ENCODE measurements at regions not wholly inside any gene's neighbourhood (a gene's known extent, or its start where the extent isn't known, plus 50 kb on each side); places are given as distances from the start of the nearest gene placed in this dataset.
"Not testable (repeated sequence)": the region's sequence is repeated elsewhere in the genome, so short reads cannot be mapped to it uniquely, and the experiment has no call there.

DNA sequence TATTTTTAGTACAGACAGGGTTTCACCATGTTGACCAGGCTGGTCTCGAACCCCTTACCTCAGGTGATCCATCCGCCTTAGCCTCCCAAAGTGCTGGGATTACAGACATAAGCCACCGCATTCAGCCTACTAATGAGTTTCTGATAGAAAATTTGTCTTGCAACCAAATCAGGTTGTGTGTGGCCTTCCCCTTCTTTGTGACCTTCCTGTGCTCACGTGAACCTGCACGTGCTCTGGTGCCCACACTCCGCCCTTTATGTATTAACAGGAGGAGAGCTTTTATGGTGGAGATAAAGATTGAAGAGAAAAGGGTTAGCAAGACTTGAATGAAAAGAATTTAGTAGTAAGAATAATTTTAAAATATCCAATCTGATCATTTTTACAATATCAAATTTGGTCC lies 343.5 kb upstream of the TMEM132C start:
- DNase-seq = no peak

DNA sequence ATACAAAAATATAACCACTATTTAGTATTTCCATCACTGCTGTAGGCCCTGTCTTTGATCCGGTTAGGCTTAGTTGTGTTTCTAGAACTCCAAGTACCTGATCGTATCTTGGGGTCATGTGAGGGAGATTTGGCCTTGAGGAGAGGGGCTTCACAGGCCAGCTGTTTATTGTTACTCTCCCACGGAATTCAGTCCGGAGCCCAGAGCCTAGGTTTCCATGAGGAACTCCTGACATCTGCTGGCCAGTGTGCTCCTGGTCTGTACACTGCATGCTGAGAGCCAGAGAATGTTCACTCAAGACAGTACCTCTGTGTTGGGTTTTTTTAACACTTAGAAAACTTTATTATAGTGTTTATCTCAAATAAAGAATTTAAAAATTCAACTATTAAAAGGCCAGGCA lies 341.0 kb upstream of the TMEM132C start:
- DNase-seq = peak; percentile 29

DNA sequence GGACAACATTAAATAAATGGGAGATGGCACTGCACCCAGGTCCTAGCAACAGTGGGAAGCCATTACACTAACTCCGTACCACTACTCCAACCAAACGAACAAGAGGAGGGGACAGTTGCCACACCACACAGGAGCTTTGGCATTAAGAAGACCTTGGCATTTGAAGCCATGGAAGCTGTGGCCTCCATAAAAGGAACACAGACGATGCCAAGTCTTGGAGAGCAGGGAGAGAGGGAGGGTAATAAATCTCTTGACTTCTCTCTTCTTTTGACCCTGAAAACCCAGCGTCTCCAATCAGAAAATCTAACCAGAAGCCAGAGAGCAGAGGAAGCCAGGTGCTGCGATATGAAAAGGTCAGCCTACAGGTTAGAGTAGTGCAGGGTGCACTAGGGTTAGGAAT lies 338.8 kb upstream of the TMEM132C start:
- no peak for DNase-seq

DNA sequence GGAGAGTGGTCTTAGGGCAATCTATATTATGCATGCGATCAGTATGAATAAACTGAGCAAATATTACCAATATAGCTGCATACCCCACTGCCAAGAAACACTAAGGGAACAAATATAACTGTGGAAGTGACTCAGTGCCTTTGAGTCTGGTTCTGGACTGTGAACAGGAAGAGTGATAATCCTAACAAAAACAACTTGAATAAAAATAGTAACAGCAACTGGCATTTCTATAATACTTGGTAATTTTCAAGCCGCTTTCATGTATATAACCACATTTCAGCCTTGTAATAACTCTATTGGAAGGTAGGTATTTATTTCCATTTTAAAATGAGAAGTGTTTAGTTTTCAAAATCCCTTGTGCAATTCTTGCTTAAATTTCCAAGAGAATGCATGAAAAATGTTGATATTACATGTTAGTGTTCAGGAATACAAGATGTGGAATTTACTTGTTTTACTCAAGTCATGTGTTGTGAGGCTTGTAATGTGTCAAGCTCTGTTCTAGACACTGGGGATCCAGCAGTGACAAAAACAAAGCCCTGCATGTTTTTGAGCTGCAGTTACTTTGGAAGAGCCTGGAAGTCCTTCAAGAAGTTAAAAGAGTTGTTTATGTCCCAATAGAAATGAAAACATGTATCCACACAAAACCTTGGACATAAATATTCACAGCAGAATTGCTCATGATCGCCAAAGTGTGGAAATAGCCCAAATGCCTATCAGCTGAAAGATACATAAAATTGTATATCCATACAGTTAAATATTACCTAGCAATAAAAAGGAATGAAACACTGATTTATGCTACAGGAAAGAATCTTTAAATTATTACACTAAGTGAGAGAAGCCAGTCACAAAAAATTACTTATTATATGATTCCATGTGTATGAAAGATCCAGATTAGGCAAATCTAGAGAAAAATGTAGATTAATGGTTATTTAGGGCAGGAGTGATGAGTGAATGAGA lies 338.1 kb upstream of the TMEM132C start:
- no peak for DNase-seq

DNA sequence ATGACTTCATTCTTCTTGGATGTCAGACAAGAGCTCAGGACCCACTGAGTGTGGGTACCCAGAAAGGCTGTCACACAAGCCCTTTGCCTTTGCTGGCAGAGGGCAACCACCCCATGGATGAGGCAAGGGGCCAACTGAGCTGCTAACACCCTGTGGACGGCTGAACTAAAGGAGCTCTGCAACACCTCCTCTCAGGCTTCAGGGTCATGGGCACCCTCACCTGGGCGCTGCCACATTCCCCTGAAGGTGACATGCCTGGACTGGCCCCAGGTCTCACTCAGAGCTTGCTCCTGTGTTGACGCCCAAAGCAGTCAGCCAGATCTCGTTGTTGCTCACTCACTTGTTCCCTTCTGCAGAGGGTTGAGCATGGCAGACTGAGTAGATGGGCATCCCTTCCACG lies 336.8 kb upstream of the TMEM132C start:
- DNase-seq = no peak

DNA sequence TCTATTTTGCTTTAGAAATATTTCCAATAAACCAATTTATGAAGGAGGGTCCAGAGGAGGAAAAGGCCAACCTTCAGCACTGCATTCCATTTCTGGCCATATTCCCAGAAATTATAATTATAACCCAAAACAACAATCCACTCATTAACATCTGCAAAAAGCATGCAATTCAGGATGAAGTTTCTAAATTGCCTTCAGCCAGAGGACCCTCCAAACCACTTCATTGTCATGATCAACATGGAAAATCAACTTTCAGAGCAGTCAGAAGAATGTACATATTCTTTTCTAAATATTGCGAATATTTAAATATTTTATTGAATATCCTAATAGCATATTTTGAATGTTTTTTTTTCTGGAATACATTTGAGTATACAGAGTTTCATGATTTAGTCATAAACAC lies 332.6 kb upstream of the TMEM132C start:
- no peak for DNase-seq

DNA sequence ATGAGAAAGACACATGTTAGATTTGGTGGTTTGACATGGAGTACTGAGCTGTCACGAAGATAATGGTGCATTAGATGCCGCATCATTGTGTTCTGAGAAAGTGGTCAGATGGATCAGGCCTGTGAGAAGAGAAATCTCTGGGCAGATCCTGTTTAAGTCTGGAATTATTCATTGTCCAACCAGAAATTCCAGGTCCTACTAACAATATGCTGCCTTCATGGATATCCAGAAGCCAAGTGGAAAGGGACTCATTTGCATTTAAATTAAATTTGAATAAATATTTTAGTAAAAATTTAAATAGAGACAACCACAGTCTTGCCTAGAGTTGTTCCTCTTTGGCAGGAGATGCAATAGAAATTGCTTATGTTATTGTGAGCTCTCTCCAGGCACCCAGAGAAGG lies 330.5 kb upstream of the TMEM132C start:
- no peak for DNase-seq

DNA sequence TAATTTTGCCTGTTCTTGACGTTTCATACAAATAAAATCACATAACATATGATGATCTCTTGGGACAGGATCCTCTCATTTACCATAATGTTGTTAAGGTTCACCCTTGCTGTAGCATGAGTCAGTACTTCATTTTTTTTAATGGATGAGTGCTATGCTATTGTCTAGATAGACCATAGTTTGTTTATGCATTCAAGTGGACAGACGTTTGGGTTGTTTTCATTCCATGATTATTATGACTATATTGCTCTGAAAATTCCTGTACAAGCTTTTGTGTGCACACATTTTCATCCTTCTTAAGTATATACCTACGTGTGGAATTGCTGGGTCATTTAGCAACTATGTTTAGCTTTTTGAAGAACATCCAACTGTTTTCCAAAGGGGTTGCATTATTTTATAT lies 325.6 kb upstream of the TMEM132C start:
- no peak for DNase-seq

DNA sequence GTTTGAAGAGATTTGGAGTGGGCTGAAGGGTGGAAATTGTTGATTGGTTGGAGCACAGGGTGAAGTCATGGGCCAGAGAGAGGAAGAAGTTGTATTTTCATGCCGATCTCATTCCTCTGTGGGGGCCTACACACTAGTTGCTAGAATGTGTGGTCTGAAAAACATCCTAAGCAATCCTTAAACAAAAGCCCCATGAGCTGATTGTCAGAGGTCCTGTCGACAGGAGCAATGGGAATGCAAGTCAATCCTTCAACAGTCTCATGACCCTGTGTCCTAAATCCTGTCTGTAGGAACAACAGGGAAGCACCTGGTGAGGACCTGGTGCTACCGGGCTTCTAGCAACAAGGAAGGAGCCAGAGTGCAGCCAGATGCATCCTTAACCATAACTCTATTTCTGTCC lies 324.0 kb upstream of the TMEM132C start:
- DNase-seq = no peak

DNA sequence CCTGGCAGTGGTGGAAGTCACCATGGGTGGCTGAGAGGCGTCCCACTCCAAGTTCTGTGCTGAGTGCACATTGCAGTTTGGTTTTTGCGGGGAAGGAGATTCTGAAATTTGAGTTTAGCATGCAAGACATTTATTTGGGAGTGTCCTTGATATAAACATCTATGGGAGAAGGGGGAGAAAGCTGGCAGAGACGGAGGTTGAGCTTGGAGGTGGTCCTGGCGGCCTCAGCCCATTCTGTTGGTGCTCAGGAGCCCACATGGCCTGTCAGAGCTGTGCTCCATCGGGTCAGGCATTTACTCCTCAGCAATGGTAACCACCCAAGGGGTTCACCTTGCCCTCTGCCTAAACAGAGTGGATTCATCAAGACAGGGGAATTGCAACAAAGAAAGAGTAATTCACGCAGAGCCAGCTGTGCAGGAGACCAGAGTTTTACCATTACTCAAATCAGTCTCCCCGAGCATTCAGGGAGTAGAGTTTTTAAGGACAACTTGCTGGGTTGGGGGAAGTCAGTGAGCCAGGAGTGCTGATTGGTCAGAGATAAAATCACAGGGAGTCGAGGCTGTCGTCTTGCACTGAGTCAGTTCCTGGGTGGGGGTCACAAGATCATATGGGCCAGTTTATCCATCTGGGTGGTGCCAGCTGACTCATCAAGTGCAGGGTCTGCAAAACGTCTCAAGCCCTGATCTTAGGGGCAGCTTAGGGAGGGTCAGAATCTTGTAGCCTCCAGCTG lies 323.3 kb upstream of the TMEM132C start:
- DNase-seq = no peak

DNA sequence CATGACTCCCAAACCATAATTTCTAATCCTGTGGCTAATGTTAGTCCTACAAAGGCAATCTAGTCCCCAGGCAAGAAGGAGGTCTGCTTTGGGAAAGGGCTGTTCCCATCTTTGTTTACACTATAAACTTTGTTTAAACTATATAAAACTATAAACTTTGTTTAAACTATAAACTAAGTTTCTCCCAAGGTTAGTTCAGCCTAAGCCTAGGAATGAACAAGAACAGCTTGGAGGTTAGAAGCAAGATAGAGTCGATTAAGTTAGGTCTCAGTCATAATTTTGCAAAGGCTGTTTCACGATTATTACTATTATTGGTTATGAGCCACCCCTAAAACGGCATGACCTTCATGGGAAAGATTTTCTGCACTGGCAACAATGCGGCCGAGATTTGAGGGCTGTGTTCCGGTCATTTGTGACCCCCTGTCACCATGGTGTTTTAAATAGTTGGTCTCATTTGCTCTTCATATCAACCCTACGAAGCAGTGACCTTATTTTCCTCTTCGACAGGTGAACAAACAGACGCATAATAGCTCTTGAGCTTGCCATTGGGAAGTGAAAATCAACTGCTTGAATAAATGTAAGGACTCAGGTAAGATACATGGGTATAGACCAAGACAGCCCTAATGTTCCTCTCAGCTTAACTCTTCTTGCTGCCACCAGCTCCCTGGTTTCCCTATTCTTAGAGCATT lies 322.6 kb upstream of the TMEM132C start:
- DNase-seq = peak; percentile 42

DNA sequence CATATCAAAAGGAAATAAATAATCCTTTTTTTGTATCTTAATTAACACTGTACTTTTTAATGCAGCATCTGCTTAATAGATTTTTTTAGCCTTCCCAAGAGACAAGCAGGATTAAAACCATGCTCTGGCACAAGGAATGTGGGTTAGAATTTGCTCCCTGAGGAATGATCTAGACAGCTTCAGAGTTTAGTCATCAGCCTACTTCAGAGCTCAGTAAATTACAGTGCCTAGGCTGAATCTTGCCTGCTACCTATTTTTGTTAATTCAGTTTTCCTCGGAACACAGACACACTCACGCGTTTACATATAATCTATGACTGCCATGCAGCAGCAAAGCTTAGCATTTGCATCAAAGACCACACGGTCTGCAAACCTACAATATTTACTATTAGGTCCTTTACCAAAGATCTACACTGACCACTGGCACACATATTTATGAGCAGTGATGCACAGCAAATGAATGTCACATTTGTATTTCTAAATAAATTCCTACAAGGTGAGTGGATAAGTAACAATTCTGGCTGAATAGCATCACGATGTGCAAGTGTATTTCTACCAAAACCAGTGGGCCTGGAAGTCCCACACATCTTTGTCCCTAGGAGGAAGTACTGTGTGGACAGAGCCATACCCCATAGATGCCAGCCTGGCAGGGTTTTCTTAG lies 309.8 kb upstream of the TMEM132C start:
- DNase-seq = no peak

DNA sequence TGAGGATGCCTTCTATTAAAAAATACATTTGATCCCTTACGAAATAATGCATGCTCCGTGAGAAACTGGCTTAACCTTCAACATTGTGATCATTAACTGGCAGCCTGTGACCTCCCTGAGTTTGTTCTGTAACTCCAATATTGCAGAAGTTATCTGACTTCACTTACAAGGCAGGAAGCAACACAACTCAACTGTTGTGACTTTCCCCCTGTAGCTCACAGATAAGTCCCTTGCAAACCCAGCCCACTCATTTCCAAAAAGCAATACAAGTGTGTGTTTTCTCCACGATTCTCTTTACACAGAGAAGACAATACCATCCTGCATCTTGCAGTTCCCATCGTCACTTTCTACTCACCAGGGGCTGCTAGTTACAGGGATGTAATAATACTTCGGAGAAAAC lies 304.7 kb upstream of the TMEM132C start:
- DNase-seq = no peak

DNA sequence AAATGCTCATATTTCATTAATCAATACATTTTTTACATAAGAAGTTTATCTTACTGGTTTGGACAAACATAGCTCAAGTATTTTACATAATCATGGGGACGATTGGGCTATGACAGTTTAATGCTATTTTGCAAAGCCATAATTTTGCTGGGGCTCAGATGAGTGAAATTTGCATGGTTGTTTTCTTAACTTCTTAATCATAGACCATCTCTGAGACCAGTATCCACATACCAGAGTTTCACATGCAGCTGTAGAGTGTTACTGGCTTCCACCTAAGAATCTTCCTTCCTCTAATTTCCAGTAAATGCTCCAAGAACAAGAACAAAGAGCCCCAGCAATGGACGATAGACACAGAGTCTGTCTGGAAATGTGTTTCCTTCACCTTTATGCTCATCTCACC lies 303.0 kb upstream of the TMEM132C start:
- no peak for DNase-seq

DNA sequence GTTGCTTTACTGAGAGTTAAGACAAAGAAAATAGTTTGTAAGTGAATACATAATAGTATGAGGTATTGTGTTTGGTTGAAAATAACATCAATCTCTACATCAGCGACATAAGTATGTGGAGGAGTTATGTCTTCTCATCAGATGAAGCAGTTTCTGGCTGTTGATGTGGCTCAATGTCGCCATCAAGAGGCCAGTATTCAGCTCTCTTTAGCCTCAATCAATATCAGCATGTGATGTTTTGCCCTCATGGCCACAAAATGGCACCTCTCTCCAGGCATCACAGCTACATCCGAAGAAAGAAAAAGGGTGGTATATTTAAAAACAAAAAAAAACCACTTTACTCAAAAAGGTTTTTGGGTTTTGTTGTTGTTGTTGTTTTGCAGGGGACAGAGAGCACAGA lies 302.3 kb upstream of the TMEM132C start:
- no peak for DNase-seq

DNA sequence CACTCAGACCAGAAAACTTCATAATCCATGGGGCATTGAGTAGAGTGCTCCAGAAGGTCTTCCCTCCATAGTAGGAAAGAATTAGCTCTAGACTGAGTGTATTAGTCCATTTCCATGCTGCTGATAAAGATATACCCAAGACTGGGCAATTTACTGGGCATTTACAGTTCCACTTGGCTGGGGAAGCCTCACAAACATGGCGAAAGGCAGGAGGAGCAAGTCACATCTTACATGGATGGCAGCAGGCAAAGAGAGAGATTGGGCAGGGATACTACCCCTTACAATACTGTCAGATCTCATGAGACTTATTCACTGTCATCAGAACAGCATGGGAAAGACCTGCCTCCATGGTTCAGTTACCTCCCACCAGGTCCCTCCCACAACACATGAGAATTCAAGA lies 300.6 kb upstream of the TMEM132C start:
- DNase-seq = no peak

DNA sequence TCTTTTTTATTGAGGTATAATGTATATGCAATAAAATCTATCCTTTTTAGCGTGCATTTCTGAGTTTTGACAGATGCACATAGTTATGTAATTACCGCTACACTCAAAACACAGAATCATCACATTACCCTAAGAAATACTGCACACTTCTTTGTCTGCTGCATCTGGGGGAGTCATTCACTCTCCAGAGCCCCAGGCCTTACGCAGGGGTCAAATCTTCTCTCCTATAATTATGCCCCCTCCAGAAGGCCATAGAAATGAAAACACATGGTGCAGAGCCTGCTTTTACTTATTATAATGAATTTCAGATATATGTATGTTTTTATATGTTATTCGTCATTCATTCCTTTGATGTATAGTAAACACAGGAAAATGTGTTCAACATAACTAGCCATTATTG lies 296.5 kb upstream of the TMEM132C start:
- DNase-seq = no peak

DNA sequence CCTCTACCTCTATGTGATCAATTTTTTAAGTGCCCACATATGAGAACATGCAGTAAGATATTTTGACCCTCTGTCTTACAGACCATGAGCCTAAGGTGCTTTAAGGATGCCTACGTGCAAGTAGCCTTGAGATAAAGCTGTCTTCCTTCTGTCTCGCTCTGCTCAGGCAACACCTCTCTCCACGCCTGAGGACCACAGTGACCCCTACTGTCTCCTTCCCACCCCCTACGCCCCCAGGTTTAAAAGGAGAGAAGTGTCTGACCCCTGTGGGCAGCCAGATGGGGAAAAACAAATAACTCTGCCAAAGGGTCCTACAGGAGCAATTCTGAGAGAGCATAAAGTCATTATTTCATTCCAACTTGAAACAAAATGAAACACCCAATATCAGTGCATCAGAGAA lies 286.4 kb upstream of the TMEM132C start:
- DNase-seq = no peak

DNA sequence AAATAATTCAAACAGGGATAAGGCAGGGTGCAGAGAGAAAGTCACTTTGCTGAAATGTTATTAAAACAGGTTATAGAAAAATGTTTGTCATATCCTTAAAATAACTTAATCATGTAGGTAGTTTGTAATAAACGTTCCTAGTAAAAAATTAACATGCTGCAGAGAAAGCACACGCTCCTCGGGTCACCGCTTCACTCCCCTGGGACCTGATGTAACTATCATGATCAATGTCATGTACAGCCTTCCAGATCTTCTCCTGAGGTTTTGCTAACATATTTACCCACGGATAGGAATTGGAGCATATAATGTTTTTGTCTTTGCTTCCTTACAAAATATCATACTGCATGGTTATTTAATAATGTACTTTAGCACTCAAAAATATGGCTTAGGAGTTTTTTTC lies 285.1 kb upstream of the TMEM132C start:
- DNase-seq = no peak

DNA sequence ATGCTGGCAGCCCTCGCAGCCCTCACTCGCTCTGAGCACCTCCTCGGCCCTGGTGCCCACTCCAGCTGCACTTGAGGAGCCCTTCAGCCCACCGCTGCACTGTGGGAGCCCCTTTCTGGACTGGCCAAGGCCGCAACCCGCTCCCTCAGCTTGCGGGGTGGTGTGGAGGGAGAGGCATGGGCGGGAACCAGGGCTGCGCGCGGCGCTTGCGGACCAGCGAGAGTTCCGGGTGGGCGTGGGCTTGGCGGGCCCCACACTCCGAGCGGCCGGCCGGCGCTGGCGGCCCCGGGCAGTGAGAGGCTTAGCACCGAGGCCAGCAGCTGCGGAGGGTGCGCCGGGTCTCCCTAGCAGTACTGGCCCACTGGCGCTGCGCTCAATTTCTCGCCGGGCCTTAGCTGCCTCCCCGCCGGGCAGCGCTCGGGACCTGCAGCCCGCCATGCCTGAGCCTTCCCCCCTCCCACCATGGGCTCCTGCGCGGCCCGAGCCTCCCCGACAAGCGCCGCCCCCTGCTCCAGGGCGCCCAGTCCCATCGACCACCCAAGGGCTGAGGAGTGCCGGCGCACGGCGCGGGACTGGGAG lies 283.7 kb upstream of the TMEM132C start:
- not testable (repeated sequence) for DNase-seq

DNA sequence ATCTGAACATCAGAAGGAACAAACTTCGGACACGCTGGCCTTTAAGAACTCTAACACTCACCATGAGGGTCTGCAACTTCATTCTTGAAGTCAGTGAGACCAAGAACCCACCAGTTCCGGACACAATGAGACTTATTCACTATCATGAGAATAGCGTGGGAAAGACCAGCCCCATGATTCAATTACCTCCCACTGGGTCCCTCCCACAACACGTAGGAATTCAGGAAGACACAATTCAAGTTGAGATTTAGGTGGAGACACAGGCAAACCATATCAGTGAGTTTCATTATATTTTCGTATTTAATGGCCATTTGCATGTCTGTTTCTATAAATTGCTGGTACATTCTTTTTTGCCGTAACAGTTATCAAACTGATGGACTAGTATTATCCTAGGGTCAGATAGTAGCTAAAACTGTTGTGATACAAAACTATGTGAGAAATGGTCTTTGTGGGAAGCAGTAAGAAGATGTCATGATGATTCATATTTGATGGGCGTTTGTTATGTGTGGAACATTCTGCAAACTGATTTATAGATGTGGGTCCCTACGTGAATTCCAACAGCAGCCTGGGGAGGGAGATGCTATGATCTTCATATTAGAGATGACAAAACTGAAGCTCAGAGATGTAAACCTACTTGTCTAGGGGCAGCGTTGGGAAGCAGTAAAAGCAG lies 282.4 kb upstream of the TMEM132C start:
- no peak for DNase-seq

DNA sequence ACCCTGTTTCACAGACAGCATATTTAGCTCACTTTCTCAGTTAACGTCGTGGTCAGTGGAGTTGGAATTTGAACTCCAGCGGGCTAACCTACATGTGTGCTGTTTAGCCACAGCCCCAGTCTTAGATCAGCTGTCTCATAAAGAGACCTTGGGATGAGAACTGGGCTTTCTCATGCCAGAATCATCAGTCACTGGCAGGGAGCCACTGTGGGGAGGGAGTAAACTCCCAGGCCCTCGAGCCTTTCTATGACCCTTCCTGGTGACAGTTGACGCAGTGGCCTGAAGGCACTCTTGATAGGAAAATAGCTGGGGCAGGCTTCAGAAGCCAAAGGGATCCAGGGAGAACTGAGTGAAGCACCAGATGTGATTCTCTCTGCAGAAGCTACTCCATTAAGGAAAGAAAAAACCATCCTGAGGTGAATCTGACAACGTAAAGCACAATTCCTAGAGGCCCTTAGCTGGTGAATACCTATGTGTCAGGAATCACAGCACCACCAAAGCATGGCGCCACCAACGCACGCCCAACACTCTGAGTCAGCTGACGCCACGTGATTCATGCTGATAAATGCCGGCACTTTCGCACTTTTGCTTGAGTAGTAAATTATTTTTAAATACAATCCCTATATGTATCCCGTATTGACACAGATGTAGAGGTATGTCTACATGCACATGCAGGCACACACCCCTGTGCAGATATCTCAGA lies 279.6 kb upstream of the TMEM132C start:
- no peak for DNase-seq

Measured in NCI-H1092 treated with DMSO at 0.1 percent for 48 hours (cell line).